Keratinocyte (primary cell): ENCODE measurements at regions not wholly inside any gene's neighbourhood (a gene's known extent, or its start where the extent isn't known, plus 50 kb on each side); places are given as distances from the start of the nearest gene placed in this dataset.

Experiments
- CTCF ChIP-seq, 3 experiments: IDR thresholded peaks in 1 of 3; conservative IDR thresholded peaks in 1 of 3; optimal IDR thresholded peaks in 1 of 3; 2 replicates in 2 of 3; 3 replicates in 1 of 3; pipeline versions ENCODE3 to v1.5.1; 2011; ENCODE audit warnings: low read length in 3 of 3, mild to moderate bottlenecking in 3 of 3, moderate library complexity in 2 of 3, control low read depth in 1 of 3, inconsistent platforms in 1 of 3; ENCODE audit not compliant: insufficient read depth in 2 of 3; ENCODE audit errors: extremely low read depth in 1 of 3
- EZH2 ChIP-seq: IDR thresholded peaks from one replicate; pipeline ENCODE4 v1.6.1; 2012; ENCODE audit warnings: inconsistent platforms, mild to moderate bottlenecking, low read length, moderate library complexity

- TF ChIP-seq CTCF (optimal IDR thresholded peaks at IDR 0.05 in 1 of 3, IDR thresholded peaks at IDR 0.05 in 1 of 3, conservative IDR thresholded peaks at IDR 0.05 in 1 of 3; ENCODE audit: extremely low read depth in 1 of 3, insufficient read depth in 2 of 3, low read length in 3 of 3) = no peak
- TF ChIP-seq EZH2 = no peak
Measured at GRCh38 chr2:155099784-155100183, 401.3 kb downstream of the KCNJ3 start.
